Panc1 (cell line): ENCODE measurements at regions not wholly inside any gene's neighbourhood (a gene's known extent, or its start where the extent isn't known, plus 50 kb on each side); places are given as distances from the start of the nearest gene placed in this dataset.

Source experiments
- ATAC-seq: fragments of 200-7000 bp; cut with Tn5 transposase; 2 replicates; pipeline ENCODE4 v1.9.1; 2020; ENCODE audit warnings: mild to moderate bottlenecking, moderate library complexity
- BruUV-seq: library from RNA; stranded (reverse); fragments of 400-500 nt; replicated peaks from 2 replicates; lab custom pipeline; 2021; lab: Mats Ljungman, UMichigan
- CTCF ChIA-PET: fragments of 300-600 bp; sonication (Branson Sonifier 250); formaldehyde crosslinking; loops from one replicate; lab custom pipeline; 2022; ENCODE audit warnings: antibody characterized with exemption; lab: Charles Lee
- POLR2A ChIA-PET: fragments of 300-600 bp; sonication (Branson Sonifier 250); formaldehyde crosslinking; loops from one replicate; lab custom pipeline; 2022; ENCODE audit warnings: antibody characterized with exemption; lab: Charles Lee
- DNase-seq: peaks from one replicate; pipeline ENCODE4 v3.0.0-alpha.2; 2010; ENCODE audit warnings: low read depth, low spot score
- H3K27ac ChIP-seq: 2 replicates; pipeline ENCODE4 v1.5.1; 2011; ENCODE audit warnings: mild to moderate bottlenecking, low read length, inconsistent platforms
- H3K27me3 ChIP-seq: fragments of 200-500 bp; sonication (Bioruptor generic); 2 replicates; pipeline ENCODE4 v1.6.0; 2014; ENCODE audit warnings: low read length, inconsistent platforms; ENCODE audit not compliant: control insufficient read depth, insufficient read depth
- H3K36me3 ChIP-seq: fragments of 200-500 bp; sonication (Bioruptor generic); 2 replicates; pipeline ENCODE4 v1.5.1; 2014; ENCODE audit warnings: inconsistent platforms, mild to moderate bottlenecking, low read length, moderate library complexity; ENCODE audit not compliant: control insufficient read depth, insufficient read depth
- H3K4me1 ChIP-seq: 2 replicates; pipeline ENCODE4 v1.5.1; 2011; ENCODE audit warnings: inconsistent platforms, mild to moderate bottlenecking, low read length, moderate library complexity; ENCODE audit not compliant: control insufficient read depth, insufficient read depth
- H3K4me3 ChIP-seq, 2 experiments: 2 replicates each; pipeline ENCODE4 v1.5.1; 2011 to 2012; ENCODE audit warnings: low read depth in 2 of 2, low read length in 2 of 2, mild to moderate bottlenecking in 2 of 2, inconsistent platforms in 1 of 2, moderate library complexity in 1 of 2
- H3K9me3 ChIP-seq: fragments of 200-500 bp; sonication (Bioruptor generic); 2 replicates; pipeline ENCODE4 v1.5.1; 2014; ENCODE audit warnings: low read depth, mild to moderate bottlenecking, inconsistent platforms, low read length, moderate library complexity; ENCODE audit not compliant: control insufficient read depth, insufficient read depth
- CTCF ChIP-seq: fragments of 450-650 bp; IDR thresholded peaks from 2 replicates; pipeline ENCODE4 v1.5.1; 2017; ENCODE audit warnings: mild to moderate bottlenecking
- POLR2AphosphoS5 ChIP-seq: IDR thresholded peaks from 2 replicates; pipeline ENCODE4 v1.6.1; 2012; ENCODE audit warnings: mild to moderate bottlenecking, low read depth, low read length, moderate library complexity
- REST ChIP-seq, 2 experiments: IDR thresholded peaks; 2 replicates each; pipeline ENCODE4 v1.6.1; 2011 to 2012; ENCODE audit warnings: low read depth in 2 of 2, control low read depth in 1 of 2, low read length in 1 of 2, mild to moderate bottlenecking in 1 of 2, moderate library complexity in 1 of 2; ENCODE audit not compliant: insufficient read depth in 1 of 2
- SIN3A ChIP-seq: IDR thresholded peaks from 2 replicates; pipeline ENCODE4 v1.6.1; 2012; ENCODE audit warnings: low read depth, mild to moderate bottlenecking, low read length, moderate library complexity, borderline replicate concordance; ENCODE audit not compliant: insufficient read depth
- TCF7L2 ChIP-seq: IDR thresholded peaks from 2 replicates; pipeline ENCODE4 v1.6.1; 2011; ENCODE audit warnings: mild to moderate bottlenecking, low read depth, low read length, inconsistent platforms
- in situ Hi-C: cut with HindIII; loops from 2 replicates; pipeline ENCODE4 v1.10.0; 2016; ENCODE audit warnings: low sequenced_read_pairs, low pct_unique_long_range_greater_than_20kb
- intact Hi-C: fragments of 100-400 bp; cut with micrococcal nuclease; formaldehyde crosslinking; loops from one replicate; pipeline ENCODE4 v1.10.0; 2022; ENCODE audit not compliant: unreplicated experiment

GRCh38 chr7:12851142-12851541 lies 163.7 kb downstream of the ARL4A start:
- POLR2A ChIA-PET, result no interaction called here
- H3K9me3 ChIP-seq, result no peaks in the 10 kb centered on the region

GRCh38 chr7:12851841-12852240 lies 164.4 kb downstream of the ARL4A start:
- Histone ChIP-seq H3K27ac (no peak overlapping the region), H3K9me3 (no peaks in the 10 kb centered on the region), H3K36me3 (no peaks in the 10 kb centered on the region), H3K4me3 (no peak overlapping the region), H3K4me1 (no peaks in the 10 kb centered on the region), H3K27me3 (no peaks in the 10 kb centered on the region)
- in situ Hi-C loops, result no loop called here
- TF ChIP-seq SIN3A (no peak), REST (IDR thresholded peaks at IDR 0.05; ENCODE audit: insufficient read depth in 1 of 2, low read depth in 2 of 2, low read length in 1 of 2) (no peak), POLR2AphosphoS5 (no peak), TCF7L2 (no peak), CTCF (no peak)
- DNase-seq (no peak), ATAC-seq (no peak)
- BruUV-seq, result no TSS peak
- ChIA-PET CTCF (no interaction called here), POLR2A (no interaction called here)
- intact Hi-C loops, result no loop called here

More at GRCh38 chr7:12851142-12851541, 163.7 kb downstream of the ARL4A start:
- ATAC-seq, result no peak
- no TSS peak for BruUV-seq
- H3K27ac ChIP-seq, result no peak overlapping the region
- no peaks in the 10 kb centered on the region for H3K36me3 ChIP-seq
- in situ Hi-C loops (no loop called here), intact Hi-C loops (no loop called here)
- H3K27me3 ChIP-seq, result no peaks in the 10 kb centered on the region
- H3K4me1 ChIP-seq, result no peaks in the 10 kb centered on the region
- DNase-seq, result no peak
- CTCF ChIA-PET, result no interaction called here
- TF ChIP-seq REST (IDR thresholded peaks at IDR 0.05; ENCODE audit: insufficient read depth in 1 of 2, low read depth in 2 of 2, low read length in 1 of 2) (no peak), CTCF (no peak), TCF7L2 (no peak), POLR2AphosphoS5 (no peak), SIN3A (no peak)
- no peak overlapping the region for H3K4me3 ChIP-seq
